Chondrocyte (in vitro differentiated cells): ENCODE measurements at regions not wholly inside any gene's neighbourhood (a gene's known extent, or its start where the extent isn't known, plus 50 kb on each side); places are given as distances from the start of the nearest gene placed in this dataset.

Experiments used
- DNase-seq: peaks from one replicate; pipeline ENCODE4 v3.0.0; 2021; ENCODE audit warnings: mixed read lengths, low spot score
- H3K27ac Mint-ChIP-seq: one replicate; pipeline ENCODE4 v1.8.0; 2021; ENCODE audit warnings: mild to moderate bottlenecking, moderate library complexity, mixed read lengths; ENCODE audit not compliant: unreplicated experiment
- H3K27me3 Mint-ChIP-seq: 2 replicates; pipeline ENCODE4 v1.8.0; 2021; ENCODE audit warnings: low read depth, mixed read lengths
- H3K36me3 Mint-ChIP-seq: 2 replicates; pipeline ENCODE4 v1.8.0; 2021; ENCODE audit warnings: low read depth, mixed read lengths
- H3K4me1 Mint-ChIP-seq: 2 replicates; pipeline ENCODE4 v1.8.0; 2021; ENCODE audit warnings: low read depth, mild to moderate bottlenecking, mixed read lengths
- H3K4me3 Mint-ChIP-seq: one replicate; pipeline ENCODE4 v1.8.0; 2021; ENCODE audit warnings: mild to moderate bottlenecking, moderate library complexity, mixed read lengths; ENCODE audit not compliant: unreplicated experiment
- H3K9me3 Mint-ChIP-seq: 2 replicates; pipeline ENCODE4 v1.8.0; 2021; ENCODE audit warnings: low read depth, mixed read lengths
- TF ChIP-seq, protein P1 (sequence below): fragments of 200-600 bp; sonication (generic); IDR thresholded peaks from 2 replicates; pipeline ENCODE4 v1.5.0; 2021; ENCODE audit warnings: antibody characterized with exemption, mild to moderate bottlenecking, moderate library complexity

GRCh38 chr3:132805071-132805470 lies 82.9 kb upstream of the NPHP3 start:
- Mint-ChIP-seq H3K36me3 (no peaks in the 10 kb centered on the region), H3K4me1 (peaks cover 46% of the 10 kb centered on the region), H3K27ac (peak overlapping the region; percentile 63), H3K4me3 (no peak overlapping the region), H3K9me3 (no peaks in the 10 kb centered on the region), H3K27me3 (no peaks in the 10 kb centered on the region)
- TF ChIP-seq, protein P1, sequence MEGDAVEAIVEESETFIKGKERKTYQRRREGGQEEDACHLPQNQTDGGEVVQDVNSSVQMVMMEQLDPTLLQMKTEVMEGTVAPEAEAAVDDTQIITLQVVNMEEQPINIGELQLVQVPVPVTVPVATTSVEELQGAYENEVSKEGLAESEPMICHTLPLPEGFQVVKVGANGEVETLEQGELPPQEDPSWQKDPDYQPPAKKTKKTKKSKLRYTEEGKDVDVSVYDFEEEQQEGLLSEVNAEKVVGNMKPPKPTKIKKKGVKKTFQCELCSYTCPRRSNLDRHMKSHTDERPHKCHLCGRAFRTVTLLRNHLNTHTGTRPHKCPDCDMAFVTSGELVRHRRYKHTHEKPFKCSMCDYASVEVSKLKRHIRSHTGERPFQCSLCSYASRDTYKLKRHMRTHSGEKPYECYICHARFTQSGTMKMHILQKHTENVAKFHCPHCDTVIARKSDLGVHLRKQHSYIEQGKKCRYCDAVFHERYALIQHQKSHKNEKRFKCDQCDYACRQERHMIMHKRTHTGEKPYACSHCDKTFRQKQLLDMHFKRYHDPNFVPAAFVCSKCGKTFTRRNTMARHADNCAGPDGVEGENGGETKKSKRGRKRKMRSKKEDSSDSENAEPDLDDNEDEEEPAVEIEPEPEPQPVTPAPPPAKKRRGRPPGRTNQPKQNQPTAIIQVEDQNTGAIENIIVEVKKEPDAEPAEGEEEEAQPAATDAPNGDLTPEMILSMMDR: no peak
- no peak for DNase-seq

DNA sequence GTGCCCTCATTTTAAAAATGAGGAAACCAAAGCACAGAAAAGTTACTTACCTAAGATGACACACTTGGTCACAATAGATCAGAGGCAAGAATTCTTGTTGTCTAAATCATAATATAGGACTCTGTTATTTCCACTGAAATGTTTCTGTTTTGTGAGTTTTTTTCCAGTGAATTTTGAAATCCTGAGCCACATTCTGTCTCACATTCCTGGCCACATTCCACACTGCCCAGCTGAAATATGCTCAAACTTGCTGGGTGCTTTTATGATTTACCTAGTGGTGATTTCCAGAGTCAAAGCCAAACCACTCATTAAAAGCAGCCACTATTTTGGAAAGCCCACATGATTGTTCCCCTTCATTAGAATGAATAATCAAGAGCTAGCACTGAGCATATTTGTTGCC lies 82.3 kb upstream of the NPHP3 start:
- Mint-ChIP-seq H3K36me3 (no peaks in the 10 kb centered on the region), H3K4me1 (peaks cover 49% of the 10 kb centered on the region), H3K27me3 (no peaks in the 10 kb centered on the region), H3K27ac (peak overlapping the region; percentile 63), H3K4me3 (no peak overlapping the region), H3K9me3 (no peaks in the 10 kb centered on the region)
- DNase-seq: no peak
- TF ChIP-seq, protein P1: peak; percentile 24

DNA sequence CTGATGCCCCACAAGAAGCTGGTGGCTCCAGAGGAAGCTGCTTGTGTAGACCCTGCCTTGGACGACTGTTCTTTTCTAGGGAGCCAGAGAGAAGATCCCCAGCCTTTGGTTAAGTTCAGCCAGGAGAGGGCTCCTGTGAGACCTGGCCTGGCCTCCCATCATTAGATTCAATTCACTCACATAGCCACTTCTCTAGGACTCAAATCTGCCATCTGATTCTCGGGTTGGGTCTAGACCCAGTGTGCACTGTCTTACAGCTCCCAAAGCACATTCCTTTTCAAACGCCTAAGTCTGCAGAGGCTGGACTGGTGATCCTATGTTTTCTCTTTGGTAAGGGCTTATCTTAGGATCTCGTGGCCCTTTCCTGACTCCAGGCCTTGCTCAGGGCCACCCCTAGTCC lies 81.7 kb upstream of the NPHP3 start:
- H3K4me1 Mint-ChIP-seq: peaks cover 50% of the 10 kb centered on the region
- no peak for DNase-seq
- H3K27ac Mint-ChIP-seq: peak overlapping the region; percentile 63
- no peak overlapping the region for H3K4me3 Mint-ChIP-seq
- TF ChIP-seq, protein P1: peak; percentile 51
- no peaks in the 10 kb centered on the region for H3K36me3 Mint-ChIP-seq
- H3K27me3 Mint-ChIP-seq: no peaks in the 10 kb centered on the region
- H3K9me3 Mint-ChIP-seq: no peaks in the 10 kb centered on the region

GRCh38 chr3:132800958-132801357 lies 78.7 kb upstream of the NPHP3 start:
- H3K9me3 Mint-ChIP-seq: no peaks in the 10 kb centered on the region
- TF ChIP-seq, protein P1: no peak
- H3K4me3 Mint-ChIP-seq: peak overlapping the region; percentile 37
- H3K36me3 Mint-ChIP-seq: no peaks in the 10 kb centered on the region
- no peak for DNase-seq
- H3K27me3 Mint-ChIP-seq: no peaks in the 10 kb centered on the region
- peaks cover 50% of the 10 kb centered on the region for H3K4me1 Mint-ChIP-seq
- H3K27ac Mint-ChIP-seq: peak overlapping the region; percentile 83

DNA sequence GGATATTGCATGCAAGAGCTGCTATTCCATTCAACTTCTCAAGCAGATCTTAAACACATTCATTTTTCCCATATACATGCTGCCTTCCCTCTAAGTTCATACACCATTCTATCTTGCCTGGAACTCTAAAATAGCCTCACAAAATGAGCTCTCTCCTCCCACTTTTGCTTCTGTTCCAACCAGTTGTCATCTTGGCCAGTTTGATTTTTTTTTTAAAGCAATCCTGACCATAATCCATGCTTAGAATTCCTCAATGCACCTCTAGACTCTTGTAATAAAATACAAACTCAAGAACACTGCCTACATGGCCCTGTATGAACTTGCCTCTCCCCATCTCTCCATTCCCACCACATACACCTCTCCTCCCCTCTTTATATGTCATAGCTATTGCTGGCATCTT lies 68.6 kb upstream of the NPHP3 start:
- DNase-seq: no peak
- TF ChIP-seq, protein P1: no peak
- Mint-ChIP-seq H3K27me3 (no peaks in the 10 kb centered on the region), H3K4me1 (peaks cover 74% of the 10 kb centered on the region), H3K4me3 (no peak overlapping the region), H3K27ac (no peak overlapping the region), H3K9me3 (no peaks in the 10 kb centered on the region), H3K36me3 (no peaks in the 10 kb centered on the region)
